Ishikawa (cell line): ENCODE measurements at regions not wholly inside any gene's neighbourhood (a gene's known extent, or its start where the extent isn't known, plus 50 kb on each side); places are given as distances from the start of the nearest gene placed in this dataset.

Source experiments
- CEBPB ChIP-seq: IDR thresholded peaks from 2 replicates; pipeline ENCODE4 v1.6.1; 2012
- CREB1 ChIP-seq: IDR thresholded peaks from 2 replicates; pipeline ENCODE4 v1.6.1; 2012; ENCODE audit warnings: low read depth
- EGR1 ChIP-seq: IDR thresholded peaks from 2 replicates; pipeline ENCODE4 v1.6.1; 2012
- EP300 ChIP-seq: IDR thresholded peaks from 2 replicates; pipeline ENCODE4 v1.6.1; 2012; ENCODE audit warnings: borderline replicate concordance
- FOXM1 ChIP-seq: IDR thresholded peaks from 2 replicates; pipeline ENCODE4 v1.6.1; 2012; ENCODE audit warnings: low read depth, borderline replicate concordance
- MAX ChIP-seq: IDR thresholded peaks from 2 replicates; pipeline ENCODE4 v1.6.1; 2012
- NFIC ChIP-seq: IDR thresholded peaks from 2 replicates; pipeline ENCODE4 v1.6.1; 2012
- RAD21 ChIP-seq: IDR thresholded peaks from 2 replicates; pipeline ENCODE4 v1.6.1; 2012; ENCODE audit warnings: low read depth
- TAF1 ChIP-seq: IDR thresholded peaks from 2 replicates; pipeline ENCODE4 v1.6.1; 2012; ENCODE audit warnings: low read depth, mild to moderate bottlenecking
- TCF12 ChIP-seq: IDR thresholded peaks from 2 replicates; pipeline ENCODE4 v1.6.1; 2012; ENCODE audit warnings: low read depth
- TEAD4 ChIP-seq: IDR thresholded peaks from 2 replicates; pipeline ENCODE4 v1.6.1; 2012
- USF1 ChIP-seq: IDR thresholded peaks from 2 replicates; pipeline ENCODE4 v1.6.1; 2012
- YY1 ChIP-seq: IDR thresholded peaks from 2 replicates; pipeline ENCODE4 v1.6.1; 2012; ENCODE audit warnings: low read depth
- ZBTB7A ChIP-seq: IDR thresholded peaks from 2 replicates; pipeline ENCODE4 v1.6.1; 2012; ENCODE audit warnings: low read depth
- TF ChIP-seq, protein P1 (sequence below): IDR thresholded peaks from 2 replicates; pipeline ENCODE4 v1.6.1; 2012; ENCODE audit warnings: low read depth, mild to moderate bottlenecking

- TF ChIP-seq ZBTB7A (no peak), USF1 (no peak), TEAD4 (no peak), RAD21 (no peak)
Observed at GRCh38 chr5:62142351-62142750, 163.7 kb upstream of the KIF2A start.

- TF ChIP-seq TEAD4 (no peak), RAD21 (peak; percentile 43), YY1 (no peak)
Observed at GRCh38 chr5:62143268-62144229, 162.5 kb upstream of the KIF2A start.

GRCh38 chr5:62144401-62145022, 161.5 kb upstream of the KIF2A start:
- TF ChIP-seq, protein P1, sequence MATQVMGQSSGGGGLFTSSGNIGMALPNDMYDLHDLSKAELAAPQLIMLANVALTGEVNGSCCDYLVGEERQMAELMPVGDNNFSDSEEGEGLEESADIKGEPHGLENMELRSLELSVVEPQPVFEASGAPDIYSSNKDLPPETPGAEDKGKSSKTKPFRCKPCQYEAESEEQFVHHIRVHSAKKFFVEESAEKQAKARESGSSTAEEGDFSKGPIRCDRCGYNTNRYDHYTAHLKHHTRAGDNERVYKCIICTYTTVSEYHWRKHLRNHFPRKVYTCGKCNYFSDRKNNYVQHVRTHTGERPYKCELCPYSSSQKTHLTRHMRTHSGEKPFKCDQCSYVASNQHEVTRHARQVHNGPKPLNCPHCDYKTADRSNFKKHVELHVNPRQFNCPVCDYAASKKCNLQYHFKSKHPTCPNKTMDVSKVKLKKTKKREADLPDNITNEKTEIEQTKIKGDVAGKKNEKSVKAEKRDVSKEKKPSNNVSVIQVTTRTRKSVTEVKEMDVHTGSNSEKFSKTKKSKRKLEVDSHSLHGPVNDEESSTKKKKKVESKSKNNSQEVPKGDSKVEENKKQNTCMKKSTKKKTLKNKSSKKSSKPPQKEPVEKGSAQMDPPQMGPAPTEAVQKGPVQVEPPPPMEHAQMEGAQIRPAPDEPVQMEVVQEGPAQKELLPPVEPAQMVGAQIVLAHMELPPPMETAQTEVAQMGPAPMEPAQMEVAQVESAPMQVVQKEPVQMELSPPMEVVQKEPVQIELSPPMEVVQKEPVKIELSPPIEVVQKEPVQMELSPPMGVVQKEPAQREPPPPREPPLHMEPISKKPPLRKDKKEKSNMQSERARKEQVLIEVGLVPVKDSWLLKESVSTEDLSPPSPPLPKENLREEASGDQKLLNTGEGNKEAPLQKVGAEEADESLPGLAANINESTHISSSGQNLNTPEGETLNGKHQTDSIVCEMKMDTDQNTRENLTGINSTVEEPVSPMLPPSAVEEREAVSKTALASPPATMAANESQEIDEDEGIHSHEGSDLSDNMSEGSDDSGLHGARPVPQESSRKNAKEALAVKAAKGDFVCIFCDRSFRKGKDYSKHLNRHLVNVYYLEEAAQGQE = no peak
- TF ChIP-seq MAX (no peak), FOXM1 (no peak), USF1 (no peak), EP300 (no peak), TCF12 (no peak), YY1 (no peak), CEBPB (no peak), ZBTB7A (no peak), TAF1 (no peak), CREB1 (no peak), EGR1 (no peak), NFIC (no peak)

GRCh38 chr5:62149879-62150278, 156.1 kb upstream of the KIF2A start:
- no peak for TF ChIP-seq CREB1
- TF ChIP-seq CEBPB = no peak
- TF ChIP-seq FOXM1 = no peak
- TF ChIP-seq TAF1 = no peak
- TF ChIP-seq, protein P1 = no peak
- TF ChIP-seq YY1 = no peak
- TF ChIP-seq TCF12 = no peak

DNA sequence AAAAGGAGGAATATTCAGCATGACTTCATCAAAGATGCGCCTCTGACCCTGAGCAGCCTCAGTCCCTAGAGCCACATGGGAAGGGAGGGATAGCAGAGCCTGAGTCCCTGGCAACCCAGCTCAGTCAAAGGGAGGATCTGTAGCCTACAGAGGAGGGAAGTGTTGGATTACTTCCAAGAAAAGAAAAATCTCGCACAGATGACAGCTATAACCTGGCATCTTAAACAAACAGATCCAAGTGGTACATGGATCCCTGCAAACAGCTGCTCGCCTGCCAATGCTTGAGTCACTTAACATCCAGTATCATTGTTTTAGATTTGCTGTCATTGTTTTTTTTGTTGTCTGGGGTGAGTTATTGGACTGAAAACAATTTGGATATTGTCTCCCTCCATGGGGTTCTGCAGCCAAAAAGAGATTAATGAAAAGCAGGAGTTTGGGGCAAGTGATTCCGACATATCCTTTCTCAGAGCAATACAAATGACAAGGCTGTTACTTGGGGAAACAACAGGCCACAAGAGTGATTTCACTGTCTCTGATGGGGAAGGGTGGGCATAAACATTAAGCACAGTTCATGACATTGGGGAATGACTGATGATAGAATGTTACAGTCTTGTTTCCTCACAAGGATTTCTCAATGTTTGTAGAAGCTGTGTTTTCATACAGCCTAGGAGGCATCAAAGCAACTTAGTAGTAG, 153.5 kb upstream of the KIF2A start:
- TF ChIP-seq TCF12 (no peak), CEBPB (no peak), MAX (no peak), ZBTB7A (no peak), FOXM1 (no peak), RAD21 (no peak), TEAD4 (no peak), USF1 (no peak), CREB1 (no peak), EP300 (no peak), NFIC (no peak), YY1 (no peak)
